ENCODE measurements at regions not wholly inside any gene's neighbourhood (a gene's known extent, or its start where the extent isn't known, plus 50 kb on each side); places are given as distances from the start of the nearest gene placed in this dataset.

GRCh38 chr5:124665625-124666024 is 80.8 kb downstream of the ZNF608 start:
- intact Hi-C loops (cut with micrococcal nuclease), result no loop called here
- H3K27me3 Mint-ChIP-seq (ENCODE audit: low read depth in 3 of 3), result peaks cover 11 to 24% (median 21%) of the 10 kb centered on the region in 3 donors
- no peak overlapping the region for H3K4me2 ChIP-seq (replicated peaks; ENCODE audit: extremely low read depth, low read length, poor library complexity, severe bottlenecking)
- peaks cover 15 to 16% of the 10 kb centered on the region in 2 donors for H3K27me3 ChIP-seq (ENCODE audit: control insufficient read depth in 2 of 2, insufficient read depth in 2 of 2, low read length in 2 of 2)
- H2AFZ ChIP-seq (ENCODE audit: insufficient read depth, low read depth, low read length, poor library complexity, severe bottlenecking), result no peak overlapping the region
- H3K36me3 Mint-ChIP-seq, result no peaks in the 10 kb centered on the region
- no peaks in the 10 kb centered on the region for H3K4me1 ChIP-seq (ENCODE audit: control insufficient read depth in 1 of 2, insufficient read depth in 2 of 2, low read length in 2 of 2)
- no peak overlapping the region for H3K27ac Mint-ChIP-seq
- no peak overlapping the region for H3K9ac ChIP-seq (ENCODE audit: insufficient read depth, low read length, poor library complexity, severe bottlenecking)
- DNase-seq, result no peak
- no peaks in the 10 kb centered on the region for H3K36me3 ChIP-seq (replicated peaks in 1 of 2; ENCODE audit: control insufficient read depth in 1 of 2, insufficient read depth in 2 of 2, low read length in 2 of 2)
- no peaks in the 10 kb centered on the region for H3K9me3 ChIP-seq (replicated peaks in 1 of 2; ENCODE audit: control insufficient read depth in 1 of 2, insufficient read depth in 1 of 2, low read length in 2 of 2)
- H3K9me3 Mint-ChIP-seq, result no peaks in the 10 kb centered on the region
- H3K4me1 Mint-ChIP-seq, result no peaks in the 10 kb centered on the region
- H3K4me3 Mint-ChIP-seq, result peak overlapping the region in 1 of 2 donors; percentile 3
- no peaks in the 10 kb centered on the region for H3K79me2 ChIP-seq (ENCODE audit: insufficient read depth, low read length)
- H3K4me3 ChIP-seq (replicated peaks in 1 of 3; ENCODE audit: low read depth in 2 of 3, low read length in 3 of 3), result no peak overlapping the region
- no peaks in the 10 kb centered on the region for H4K20me1 ChIP-seq (ENCODE audit: insufficient read depth, low read length)
- no peak for TF ChIP-seq CTCF (IDR thresholded peaks at IDR 0.05)
- no peak overlapping the region for H3K27ac ChIP-seq (ENCODE audit: low read depth in 1 of 2, low read length in 2 of 2)

- intact Hi-C loops (cut with micrococcal nuclease), result no loop called here
- no peak overlapping the region for H3K4me3 Mint-ChIP-seq
- no peaks in the 10 kb centered on the region for H3K9me3 ChIP-seq (replicated peaks in 1 of 2; ENCODE audit: control insufficient read depth in 1 of 2, insufficient read depth in 1 of 2, low read length in 2 of 2)
- H3K36me3 ChIP-seq (replicated peaks in 1 of 2; ENCODE audit: control insufficient read depth in 1 of 2, insufficient read depth in 2 of 2, low read length in 2 of 2), result no peaks in the 10 kb centered on the region
- peaks cover 19 to 22% of the 10 kb centered on the region in 2 donors for H3K27me3 ChIP-seq (ENCODE audit: control insufficient read depth in 2 of 2, insufficient read depth in 2 of 2, low read length in 2 of 2)
- no peak for TF ChIP-seq CTCF (IDR thresholded peaks at IDR 0.05)
- no peaks in the 10 kb centered on the region for H3K79me2 ChIP-seq (ENCODE audit: insufficient read depth, low read length)
- H3K4me1 Mint-ChIP-seq, result peaks cover under 1% of the 10 kb centered on the region
- no peak overlapping the region for H3K4me2 ChIP-seq (replicated peaks; ENCODE audit: extremely low read depth, low read length, poor library complexity, severe bottlenecking)
- H3K27ac ChIP-seq (ENCODE audit: low read depth in 1 of 2, low read length in 2 of 2), result no peak overlapping the region
- no peak overlapping the region for H3K27ac Mint-ChIP-seq
- no peaks in the 10 kb centered on the region for H3K36me3 Mint-ChIP-seq
- H4K20me1 ChIP-seq (ENCODE audit: insufficient read depth, low read length), result no peaks in the 10 kb centered on the region
- WGBS (ENCODE audit: insufficient coverage), result 100% methylated on average over 1 of the region's 2 CpGs
- H2AFZ ChIP-seq (ENCODE audit: insufficient read depth, low read depth, low read length, poor library complexity, severe bottlenecking), result no peak overlapping the region
- DNase-seq, result no peak
- H3K4me1 ChIP-seq (ENCODE audit: control insufficient read depth in 1 of 2, insufficient read depth in 2 of 2, low read length in 2 of 2), result peaks cover under 1% of the 10 kb centered on the region in 2 donors
- H3K9me3 Mint-ChIP-seq, result no peaks in the 10 kb centered on the region
- H3K27me3 Mint-ChIP-seq (ENCODE audit: low read depth in 3 of 3), result peaks cover 11 to 21% (median 21%) of the 10 kb centered on the region in 3 donors
- no peak overlapping the region for H3K4me3 ChIP-seq (replicated peaks in 1 of 3; ENCODE audit: low read depth in 2 of 3, low read length in 3 of 3)
- H3K9ac ChIP-seq (ENCODE audit: insufficient read depth, low read length, poor library complexity, severe bottlenecking), result no peak overlapping the region
These were observed 81.4 kb downstream of the ZNF608 start for GRCh38 chr5:124665035-124665434.

Data from CD14-positive monocyte (primary cell).